ENCODE measurements at regions not wholly inside any gene's neighbourhood (a gene's known extent, or its start where the extent isn't known, plus 50 kb on each side); places are given as distances from the start of the nearest gene placed in this dataset.

GRCh38 chr20:41897708-41898107 lies 279.5 kb upstream of the CHD6 start:
- Histone ChIP-seq H3K27ac (no peak overlapping the region), H3K79me2 (ENCODE audit: insufficient read depth) (no peaks in the 10 kb centered on the region), H3K9me3 (ENCODE audit: low read depth) (no peaks in the 10 kb centered on the region), H3K36me3 (ENCODE audit: low read depth) (no peaks in the 10 kb centered on the region), H3K4me2 (ENCODE audit: unreplicated experiment) (no peak overlapping the region), H3K27me3 (replicated peaks; ENCODE audit: insufficient read depth) (no peaks in the 10 kb centered on the region), H3K9ac (no peak overlapping the region), H3F3A (ENCODE audit: insufficient read depth) (no peaks in the 10 kb centered on the region), H4K20me1 (ENCODE audit: insufficient read depth) (no peaks in the 10 kb centered on the region), H2AFZ (no peak overlapping the region), H3K4me3 (no peak overlapping the region), H3K9me2 (ENCODE audit: insufficient read depth) (no peaks in the 10 kb centered on the region), H3K4me1 (ENCODE audit: insufficient read depth) (no peaks in the 10 kb centered on the region)
- TF ChIP-seq EZH2phosphoT487 (IDR thresholded peaks at IDR 0.05; ENCODE audit: insufficient read depth, low read depth) (no peak), EZH2 (IDR thresholded peaks at IDR 0.05; ENCODE audit: insufficient read depth, poor library complexity, severe bottlenecking) (no peak)
- WGBS, 2 experiments (ENCODE audit: low coverage in 1 of 2, low lambda C conversion rate in 2 of 2, missing lambda C conversion rate in 2 of 2) = 38 to 40% methylated on average over 5 of the region's 5 CpGs
- in situ Hi-C loops (cut with MboI) = no loop called here
- DNase-seq = no peak

GRCh38 chr20:41895241-41896032 lies 277.3 kb upstream of the CHD6 start:
- no peak overlapping the region for H2AFZ ChIP-seq
- no peaks in the 10 kb centered on the region for H3K79me2 ChIP-seq (ENCODE audit: insufficient read depth)
- no peak overlapping the region for H3K27ac ChIP-seq
- H3K27me3 ChIP-seq (replicated peaks; ENCODE audit: insufficient read depth) = no peaks in the 10 kb centered on the region
- H3K4me2 ChIP-seq (ENCODE audit: unreplicated experiment) = no peak overlapping the region
- H3F3A ChIP-seq (ENCODE audit: insufficient read depth) = no peaks in the 10 kb centered on the region
- no peak overlapping the region for H3K4me3 ChIP-seq
- H4K20me1 ChIP-seq (ENCODE audit: insufficient read depth) = no peaks in the 10 kb centered on the region
- no peak for DNase-seq
- TF ChIP-seq EZH2phosphoT487 (IDR thresholded peaks at IDR 0.05; ENCODE audit: insufficient read depth, low read depth) (no peak), EZH2 (IDR thresholded peaks at IDR 0.05; ENCODE audit: insufficient read depth, poor library complexity, severe bottlenecking) (no peak)
- no peaks in the 10 kb centered on the region for H3K4me1 ChIP-seq (ENCODE audit: insufficient read depth)
- no peaks in the 10 kb centered on the region for H3K36me3 ChIP-seq (ENCODE audit: low read depth)
- no peaks in the 10 kb centered on the region for H3K9me3 ChIP-seq (ENCODE audit: low read depth)
- WGBS, 2 experiments (ENCODE audit: low coverage in 1 of 2, low lambda C conversion rate in 2 of 2, missing lambda C conversion rate in 2 of 2) = 30 to 34% methylated on average over 5 of the region's 5 CpGs
- in situ Hi-C loops (cut with MboI) = no loop called here
- H3K9me2 ChIP-seq (ENCODE audit: insufficient read depth) = no peaks in the 10 kb centered on the region
- H3K9ac ChIP-seq = no peak overlapping the region

GRCh38 chr20:41894255-41894963 lies 276.2 kb upstream of the CHD6 start:
- no peaks in the 10 kb centered on the region for H3K79me2 ChIP-seq (ENCODE audit: insufficient read depth)
- no peaks in the 10 kb centered on the region for H3F3A ChIP-seq (ENCODE audit: insufficient read depth)
- no peaks in the 10 kb centered on the region for H3K27me3 ChIP-seq (replicated peaks; ENCODE audit: insufficient read depth)
- no peak overlapping the region for H3K4me2 ChIP-seq (ENCODE audit: unreplicated experiment)
- no peak for TF ChIP-seq EZH2 (IDR thresholded peaks at IDR 0.05; ENCODE audit: insufficient read depth, poor library complexity, severe bottlenecking)
- no peak for TF ChIP-seq EZH2phosphoT487 (IDR thresholded peaks at IDR 0.05; ENCODE audit: insufficient read depth, low read depth)
- no peaks in the 10 kb centered on the region for H3K9me2 ChIP-seq (ENCODE audit: insufficient read depth)
- no peaks in the 10 kb centered on the region for H3K4me1 ChIP-seq (ENCODE audit: insufficient read depth)
- no peak for DNase-seq
- H3K9ac ChIP-seq = no peak overlapping the region
- no peak overlapping the region for H3K4me3 ChIP-seq
- H3K27ac ChIP-seq = no peak overlapping the region
- H3K36me3 ChIP-seq (ENCODE audit: low read depth) = no peaks in the 10 kb centered on the region
- no peaks in the 10 kb centered on the region for H4K20me1 ChIP-seq (ENCODE audit: insufficient read depth)
- H2AFZ ChIP-seq = no peak overlapping the region
- in situ Hi-C loops (cut with MboI) = no loop called here
- no peaks in the 10 kb centered on the region for H3K9me3 ChIP-seq (ENCODE audit: low read depth)
- 51 to 53% methylated on average over 10 of the region's 10 CpGs for WGBS, 2 experiments (ENCODE audit: low coverage in 1 of 2, low lambda C conversion rate in 2 of 2, missing lambda C conversion rate in 2 of 2)

GRCh38 chr20:41892031-41892430 lies 273.9 kb upstream of the CHD6 start:
- Histone ChIP-seq H3K27ac (no peak overlapping the region), H3K36me3 (ENCODE audit: low read depth) (no peaks in the 10 kb centered on the region), H3K79me2 (ENCODE audit: insufficient read depth) (no peaks in the 10 kb centered on the region), H3F3A (ENCODE audit: insufficient read depth) (no peaks in the 10 kb centered on the region), H3K4me1 (ENCODE audit: insufficient read depth) (no peaks in the 10 kb centered on the region), H3K4me2 (ENCODE audit: unreplicated experiment) (no peak overlapping the region), H3K9me2 (ENCODE audit: insufficient read depth) (no peaks in the 10 kb centered on the region), H3K9me3 (ENCODE audit: low read depth) (no peaks in the 10 kb centered on the region), H4K20me1 (ENCODE audit: insufficient read depth) (no peaks in the 10 kb centered on the region), H3K27me3 (replicated peaks; ENCODE audit: insufficient read depth) (no peaks in the 10 kb centered on the region), H2AFZ (no peak overlapping the region), H3K4me3 (no peak overlapping the region), H3K9ac (no peak overlapping the region)
- WGBS, 2 experiments (ENCODE audit: low coverage in 1 of 2, low lambda C conversion rate in 2 of 2, missing lambda C conversion rate in 2 of 2) = 50 to 60% methylated on average over 5 of the region's 5 CpGs
- DNase-seq = no peak
- in situ Hi-C loops (cut with MboI) = no loop called here
- no peak for TF ChIP-seq EZH2 (IDR thresholded peaks at IDR 0.05; ENCODE audit: insufficient read depth, poor library complexity, severe bottlenecking)
- no peak for TF ChIP-seq EZH2phosphoT487 (IDR thresholded peaks at IDR 0.05; ENCODE audit: insufficient read depth, low read depth)
